ENCODE measurements at regions not wholly inside any gene's neighbourhood (a gene's known extent, or its start where the extent isn't known, plus 50 kb on each side); places are given as distances from the start of the nearest gene placed in this dataset.

DNA sequence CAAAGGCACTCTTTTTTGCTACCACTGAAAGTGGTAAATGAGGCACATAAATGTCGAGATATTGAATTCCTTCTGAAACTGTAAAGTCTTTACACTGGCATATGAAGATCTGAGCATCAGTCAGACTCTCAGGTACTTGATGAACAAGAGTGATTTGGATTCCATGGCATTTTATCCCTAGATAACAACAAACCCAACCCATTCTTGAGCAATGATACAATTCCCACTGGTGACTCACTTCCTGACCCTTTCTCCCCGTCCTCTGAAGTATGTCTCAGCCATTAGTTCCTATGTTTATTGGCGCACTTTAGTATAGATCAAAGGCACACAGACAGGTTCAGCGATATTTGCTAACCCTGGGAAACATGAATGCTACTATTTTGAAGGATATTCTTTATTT, 147.0 kb upstream of the RBFOX1 start:
- TF ChIP-seq, protein P1, sequence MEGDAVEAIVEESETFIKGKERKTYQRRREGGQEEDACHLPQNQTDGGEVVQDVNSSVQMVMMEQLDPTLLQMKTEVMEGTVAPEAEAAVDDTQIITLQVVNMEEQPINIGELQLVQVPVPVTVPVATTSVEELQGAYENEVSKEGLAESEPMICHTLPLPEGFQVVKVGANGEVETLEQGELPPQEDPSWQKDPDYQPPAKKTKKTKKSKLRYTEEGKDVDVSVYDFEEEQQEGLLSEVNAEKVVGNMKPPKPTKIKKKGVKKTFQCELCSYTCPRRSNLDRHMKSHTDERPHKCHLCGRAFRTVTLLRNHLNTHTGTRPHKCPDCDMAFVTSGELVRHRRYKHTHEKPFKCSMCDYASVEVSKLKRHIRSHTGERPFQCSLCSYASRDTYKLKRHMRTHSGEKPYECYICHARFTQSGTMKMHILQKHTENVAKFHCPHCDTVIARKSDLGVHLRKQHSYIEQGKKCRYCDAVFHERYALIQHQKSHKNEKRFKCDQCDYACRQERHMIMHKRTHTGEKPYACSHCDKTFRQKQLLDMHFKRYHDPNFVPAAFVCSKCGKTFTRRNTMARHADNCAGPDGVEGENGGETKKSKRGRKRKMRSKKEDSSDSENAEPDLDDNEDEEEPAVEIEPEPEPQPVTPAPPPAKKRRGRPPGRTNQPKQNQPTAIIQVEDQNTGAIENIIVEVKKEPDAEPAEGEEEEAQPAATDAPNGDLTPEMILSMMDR (IDR thresholded peaks at IDR 0.05; ENCODE audit: control extremely low read depth, extremely low read depth): no peak
- H3K36me3 ChIP-seq (ENCODE audit: control insufficient read depth in 4 of 4, insufficient read depth in 4 of 4, low read length in 4 of 4): no peaks in the 10 kb centered on the region
- WGBS, 2 donors: 53 to 68% methylated on average over 4 of the region's 4 CpGs
- H3K9ac ChIP-seq (ENCODE audit: insufficient read depth in 1 of 2, low read length in 2 of 2): no peak overlapping the region
- H3K27ac ChIP-seq (ENCODE audit: low read depth in 1 of 2, low read length in 1 of 2): no peak overlapping the region
- H3K9me3 ChIP-seq (ENCODE audit: control insufficient read depth in 4 of 4, insufficient read depth in 3 of 4, low read length in 3 of 4): no peaks in the 10 kb centered on the region
- H3K4me3 ChIP-seq: no peak overlapping the region
- H3K4me1 ChIP-seq (ENCODE audit: control insufficient read depth in 5 of 5, insufficient read depth in 5 of 5, low read length in 5 of 5): no peaks in the 10 kb centered on the region
- ATAC-seq (ENCODE audit: insufficient read depth, low FRiP score) (no peak), DNase-seq (no peak)
- no peaks in the 10 kb centered on the region for H3K27me3 ChIP-seq (ENCODE audit: control insufficient read depth in 3 of 3, insufficient read depth in 3 of 3, low read length in 2 of 3)

- Histone ChIP-seq H3K4me3 (no peak overlapping the region), H3K9ac (ENCODE audit: insufficient read depth in 1 of 2, low read length in 2 of 2) (no peak overlapping the region), H3K27me3 (ENCODE audit: control insufficient read depth in 3 of 3, insufficient read depth in 3 of 3, low read length in 2 of 3) (no peaks in the 10 kb centered on the region), H3K36me3 (ENCODE audit: control insufficient read depth in 4 of 4, insufficient read depth in 4 of 4, low read length in 4 of 4) (no peaks in the 10 kb centered on the region), H3K9me3 (ENCODE audit: control insufficient read depth in 4 of 4, insufficient read depth in 3 of 4, low read length in 3 of 4) (no peaks in the 10 kb centered on the region), H3K27ac (ENCODE audit: low read depth in 1 of 2, low read length in 1 of 2) (no peak overlapping the region), H3K4me1 (ENCODE audit: control insufficient read depth in 5 of 5, insufficient read depth in 5 of 5, low read length in 5 of 5) (no peaks in the 10 kb centered on the region)
- 56% methylated on average over 3 of the region's 3 CpGs for WGBS, 2 donors
- ATAC-seq (ENCODE audit: insufficient read depth, low FRiP score) (no peak), DNase-seq (no peak)
- TF ChIP-seq, protein P1 (IDR thresholded peaks at IDR 0.05; ENCODE audit: control extremely low read depth, extremely low read depth): no peak
Observed at GRCh38 chr16:7185165-7185564, 147.5 kb upstream of the RBFOX1 start.

DNA sequence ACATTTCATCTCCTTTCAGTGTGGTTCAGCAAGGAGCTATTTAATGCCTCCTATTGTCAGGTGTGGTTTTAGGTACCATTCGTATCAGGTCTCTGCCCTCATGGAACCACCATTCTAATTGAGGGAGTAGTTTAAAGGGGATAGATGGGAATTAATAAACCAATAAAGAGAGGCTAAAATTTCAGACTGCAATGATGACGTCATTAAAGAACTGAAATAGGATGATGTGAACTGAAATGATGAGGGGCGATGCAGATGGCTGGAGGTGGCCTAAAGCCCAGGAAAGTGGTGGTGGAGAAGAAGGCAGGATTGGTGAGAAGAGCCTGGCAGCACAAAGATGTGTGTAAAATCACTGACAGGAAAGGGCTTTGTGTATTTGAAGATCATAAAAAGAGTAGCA, 148.9 kb upstream of the RBFOX1 start:
- TF ChIP-seq, protein P1 (IDR thresholded peaks at IDR 0.05; ENCODE audit: control extremely low read depth, extremely low read depth): no peak
- WGBS, 2 donors: 70 to 72% methylated on average over 3 of the region's 3 CpGs
- ATAC-seq (ENCODE audit: insufficient read depth, low FRiP score): no peak
- no peak overlapping the region for H3K27ac ChIP-seq (ENCODE audit: low read depth in 1 of 2, low read length in 1 of 2)
- no peak overlapping the region for H3K9ac ChIP-seq (ENCODE audit: insufficient read depth in 1 of 2, low read length in 2 of 2)
- no peak for DNase-seq
- no peak overlapping the region for H3K4me3 ChIP-seq
- no peaks in the 10 kb centered on the region for H3K36me3 ChIP-seq (ENCODE audit: control insufficient read depth in 4 of 4, insufficient read depth in 4 of 4, low read length in 4 of 4)
- H3K4me1 ChIP-seq (ENCODE audit: control insufficient read depth in 5 of 5, insufficient read depth in 5 of 5, low read length in 5 of 5): no peaks in the 10 kb centered on the region
- no peaks in the 10 kb centered on the region for H3K9me3 ChIP-seq (ENCODE audit: control insufficient read depth in 4 of 4, insufficient read depth in 3 of 4, low read length in 3 of 4)
- no peaks in the 10 kb centered on the region for H3K27me3 ChIP-seq (ENCODE audit: control insufficient read depth in 3 of 3, insufficient read depth in 3 of 3, low read length in 2 of 3)

GRCh38 chr16:7182510-7183109, 150.0 kb upstream of the RBFOX1 start:
- DNase-seq: peak in 2 of 3 donors; percentile 34 to 37
- Histone ChIP-seq H3K27ac (ENCODE audit: low read depth in 1 of 2, low read length in 1 of 2) (no peak overlapping the region), H3K27me3 (ENCODE audit: control insufficient read depth in 3 of 3, insufficient read depth in 3 of 3, low read length in 2 of 3) (no peaks in the 10 kb centered on the region), H3K9ac (ENCODE audit: insufficient read depth in 1 of 2, low read length in 2 of 2) (no peak overlapping the region), H3K4me1 (ENCODE audit: control insufficient read depth in 5 of 5, insufficient read depth in 5 of 5, low read length in 5 of 5) (no peaks in the 10 kb centered on the region), H3K9me3 (ENCODE audit: control insufficient read depth in 4 of 4, insufficient read depth in 3 of 4, low read length in 3 of 4) (peaks cover 0 to 4% (median 0%) of the 10 kb centered on the region in 4 donors), H3K4me3 (no peak overlapping the region), H3K36me3 (ENCODE audit: control insufficient read depth in 4 of 4, insufficient read depth in 4 of 4, low read length in 4 of 4) (no peaks in the 10 kb centered on the region)
- no peak for ATAC-seq (ENCODE audit: insufficient read depth, low FRiP score)
- WGBS, 2 donors: 52 to 62% methylated on average over 3 of the region's 3 CpGs
- TF ChIP-seq, protein P1 (IDR thresholded peaks at IDR 0.05; ENCODE audit: control extremely low read depth, extremely low read depth): no peak

Measured in lung (tissue), 11 donors.